SK-N-SH (cell line): ENCODE measurements at regions not wholly inside any gene's neighbourhood (a gene's known extent, or its start where the extent isn't known, plus 50 kb on each side); places are given as distances from the start of the nearest gene placed in this dataset.

Source experiments
- CTCF ChIA-PET: fragments of 300-600, 350-600 bp; formaldehyde crosslinking; extraction: SDS; loops from one replicate; lab custom pipeline; 2021; lab: Yijun Ruan, JAX
- POLR2A ChIA-PET: fragments of 350-600 bp; sonication (Branson Sonifier 250); formaldehyde crosslinking; extraction: SDS; loops from one replicate; lab custom pipeline; 2020; ENCODE audit warnings: antibody characterized with exemption, inconsistent platforms; lab: Yijun Ruan, JAX
- DNase-seq: peaks from one replicate; pipeline ENCODE4 v3.0.0; 2012
- H2AFZ ChIP-seq: fragments of 200-600 bp; sonication (generic); 2 replicates; pipeline ENCODE4 v1.8.1; 2016; ENCODE audit warnings: antibody characterized with exemption, mild to moderate bottlenecking, low read depth
- H3F3A ChIP-seq: fragments of 200-600 bp; sonication (generic); replicated peaks from 2 replicates; pipeline ENCODE3; 2016; ENCODE audit warnings: antibody characterized with exemption, mild to moderate bottlenecking; ENCODE audit not compliant: insufficient read depth
- H3K27ac ChIP-seq, 2 experiments: fragments of 200-500 bp in 1 of 2; fragments of 200-600 bp in 1 of 2; sonication (Bioruptor generic) in 1 of 2; sonication (generic), shearing (Covaris generic) in 1 of 2; 2 replicates each; pipeline versions ENCODE4 v1.5.1 to v1.6.1; 2014 to 2016; ENCODE audit warnings: low read depth in 2 of 2, inconsistent platforms in 1 of 2, low read length in 1 of 2, mild to moderate bottlenecking in 1 of 2, mixed read lengths in 1 of 2
- H3K27me3 ChIP-seq: fragments of 200-600 bp; sonication (generic), shearing (Covaris generic); 2 replicates; pipeline ENCODE4 v1.6.1; 2016; ENCODE audit warnings: mixed run types; ENCODE audit not compliant: insufficient read depth
- H3K36me3 ChIP-seq, 2 experiments: fragments of 200-500 bp in 1 of 2; fragments of 200-600 bp in 1 of 2; sonication (Bioruptor generic) in 1 of 2; sonication (generic) in 1 of 2; replicated peaks in 1 of 2; 2 replicates each; pipeline versions ENCODE3 to v1.5.1; 2014 to 2016; ENCODE audit warnings: low read length in 1 of 2, mild to moderate bottlenecking in 1 of 2; ENCODE audit not compliant: insufficient read depth in 2 of 2, control insufficient read depth in 1 of 2
- H3K4me1 ChIP-seq, 2 experiments: fragments of 200-500 bp in 1 of 2; fragments of 200-600 bp in 1 of 2; sonication (Bioruptor generic) in 1 of 2; sonication (generic), shearing (Covaris generic) in 1 of 2; 2 replicates each; pipeline versions ENCODE4 v1.5.1 to v1.6.1; 2014 to 2016; ENCODE audit warnings: low read depth in 1 of 2, low read length in 1 of 2, mixed run types in 1 of 2; ENCODE audit not compliant: insufficient read depth in 2 of 2, control insufficient read depth in 1 of 2
- H3K4me2 ChIP-seq: fragments of 200-600 bp; sonication (generic), shearing (Covaris generic); 2 replicates; pipeline ENCODE4 v1.6.1; 2017; ENCODE audit warnings: mixed run types
- H3K4me3 ChIP-seq, 2 experiments: fragments of 200-500 bp in 1 of 2; fragments of 200-600 bp in 1 of 2; sonication (Bioruptor generic) in 1 of 2; sonication (generic), shearing (Covaris generic) in 1 of 2; 2 replicates each; pipeline versions ENCODE4 v1.5.1 to v1.8.1; 2014 to 2016; ENCODE audit warnings: low read depth in 2 of 2, inconsistent platforms in 1 of 2, low read length in 1 of 2, mild to moderate bottlenecking in 1 of 2, mixed read lengths in 1 of 2, moderate library complexity in 1 of 2
- H3K79me2 ChIP-seq: fragments of 200-600 bp; sonication (generic); 2 replicates; pipeline ENCODE4 v1.8.1; 2017; ENCODE audit warnings: mild to moderate bottlenecking; ENCODE audit not compliant: insufficient read depth
- H3K9ac ChIP-seq: fragments of 200-600 bp; sonication (generic); 2 replicates; pipeline ENCODE4 v1.6.1; 2017; ENCODE audit warnings: mixed run types
- H3K9me2 ChIP-seq: fragments of 200-600 bp; sonication (generic); 2 replicates; pipeline ENCODE4 v1.6.1; 2017; ENCODE audit warnings: mixed run types
- H3K9me3 ChIP-seq: fragments of 200-600 bp; sonication (generic); 2 replicates; pipeline ENCODE4 v1.6.1; 2017; ENCODE audit warnings: mixed run types, mild to moderate bottlenecking, moderate library complexity
- H4K20me1 ChIP-seq: fragments of 200-600 bp; sonication (generic); 2 replicates; pipeline ENCODE4 v1.6.1; 2017; ENCODE audit warnings: mild to moderate bottlenecking, mixed run types; ENCODE audit not compliant: insufficient read depth
- CHD2 ChIP-seq: fragments of 150-350 bp; IDR thresholded peaks from 2 replicates; pipeline ENCODE4 v1.6.1; 2018; ENCODE audit warnings: low read length; ENCODE audit not compliant: partially characterized antibody
- EZH2phosphoT487 ChIP-seq: fragments of 200-600 bp; sonication (generic); IDR thresholded peaks from 2 replicates; pipeline ENCODE4 v1.6.1; 2017; ENCODE audit warnings: low read depth, mixed run types, mild to moderate bottlenecking, antibody characterized with exemption, moderate library complexity, borderline replicate concordance
- FOXJ3 ChIP-seq: sonication (generic); formaldehyde crosslinking; IDR thresholded peaks from 2 replicates; pipeline ENCODE4 v1.5.1; 2020; ENCODE audit warnings: mild to moderate bottlenecking, missing genetic modification reagents
- IRF3 ChIP-seq: fragments of 150-350 bp; IDR thresholded peaks from 2 replicates; pipeline ENCODE4 v1.6.1; 2016; ENCODE audit warnings: mild to moderate bottlenecking, low read depth, low read length
- JUND ChIP-seq: IDR thresholded peaks from 2 replicates; pipeline ENCODE4 v1.4.0; 2012
- NFIC ChIP-seq: IDR thresholded peaks from 2 replicates; pipeline ENCODE4 v1.4.0; 2012; ENCODE audit warnings: borderline replicate concordance
- POLR2AphosphoS5 ChIP-seq: IDR thresholded peaks from 2 replicates; pipeline ENCODE4 v1.6.1; 2012; ENCODE audit warnings: low read depth, low read length
- RAD21 ChIP-seq: IDR thresholded peaks from 2 replicates; pipeline ENCODE4 v1.6.1; 2012; ENCODE audit warnings: mild to moderate bottlenecking, low read length
- REST ChIP-seq: IDR thresholded peaks from 2 replicates; pipeline ENCODE4 v1.6.1; 2012; ENCODE audit warnings: mild to moderate bottlenecking, low read depth, low read length, moderate library complexity
- RXRA ChIP-seq: IDR thresholded peaks from 2 replicates; pipeline ENCODE4 v1.4.0; 2012; ENCODE audit warnings: low read depth, mild to moderate bottlenecking, borderline replicate concordance
- SIN3A ChIP-seq: IDR thresholded peaks from 2 replicates; pipeline ENCODE4 v1.6.1; 2012; ENCODE audit warnings: low read depth, mild to moderate bottlenecking, low read length, moderate library complexity, borderline replicate concordance
- TAF1 ChIP-seq: IDR thresholded peaks from 2 replicates; pipeline ENCODE4 v1.6.1; 2012; ENCODE audit warnings: low read depth, mild to moderate bottlenecking, low read length, moderate library complexity, borderline replicate concordance
- TEAD4 ChIP-seq: IDR thresholded peaks from 2 replicates; pipeline ENCODE4 v1.4.0; 2012; ENCODE audit warnings: mild to moderate bottlenecking, borderline replicate concordance; ENCODE audit not compliant: insufficient read depth
- USF2 ChIP-seq: fragments of 150-350 bp; IDR thresholded peaks from 2 replicates; pipeline ENCODE4 v1.6.1; 2017; ENCODE audit warnings: antibody characterized with exemption, low read length, low read depth, borderline replicate concordance
- ZBTB33 ChIP-seq: IDR thresholded peaks from 2 replicates; pipeline ENCODE4 v1.4.0; 2012; ENCODE audit warnings: low read depth, borderline replicate concordance
- WGBS: methylation state at CpG from one replicate; pipeline ENCODE4 v1.1.6; 2017; ENCODE audit warnings: low lambda C conversion rate; 5-methylcytosine and 5-hydroxymethylcytosine counted together

GRCh38 chr7:119640861-119641260, 632.1 kb upstream of the KCND2 start:
- Histone ChIP-seq H3K9me2 (no peaks in the 10 kb centered on the region), H3K27ac (no peak overlapping the region), H3K4me1 (no peaks in the 10 kb centered on the region), H3F3A (no peaks in the 10 kb centered on the region), H4K20me1 (no peaks in the 10 kb centered on the region), H3K27me3 (no peaks in the 10 kb centered on the region), H2AFZ (no peak overlapping the region), H3K79me2 (no peaks in the 10 kb centered on the region), H3K9me3 (no peaks in the 10 kb centered on the region), H3K9ac (no peak overlapping the region), H3K36me3 (no peaks in the 10 kb centered on the region), H3K4me2 (no peak overlapping the region), H3K4me3 (no peak overlapping the region)
- POLR2A ChIA-PET, result no interaction called here
- 3% methylated on average over 4 of the region's 4 CpGs for WGBS
- TF ChIP-seq SIN3A (no peak), TAF1 (no peak), REST (no peak), EZH2phosphoT487 (no peak), ZBTB33 (no peak)
- CTCF ChIA-PET, result no interaction called here
- no peak for DNase-seq

DNA sequence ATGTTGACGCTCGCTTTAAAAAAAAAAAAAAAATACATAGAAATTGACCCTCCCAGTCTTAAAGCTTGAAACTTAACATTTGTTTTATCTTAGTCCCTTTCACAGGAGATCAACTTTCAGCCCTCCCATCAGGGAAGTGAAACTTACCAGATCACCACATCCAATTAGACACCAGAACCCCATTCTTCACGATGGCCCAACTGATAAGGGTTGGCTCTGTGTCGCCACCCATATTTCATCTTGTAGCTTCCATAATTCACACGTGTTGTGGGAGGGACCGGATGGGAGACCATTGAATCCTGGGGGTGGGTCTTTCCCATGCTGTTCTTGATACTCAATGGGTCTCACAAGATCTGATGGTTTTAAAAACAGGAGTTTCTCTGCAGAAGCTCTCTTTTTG, 629.4 kb upstream of the KCND2 start:
- ChIA-PET POLR2A (no interaction called here), CTCF (interaction anchor here (0.7 kb wide), 2 partner anchors 12 to 29 kb away, joined by 3 read pairs; no protein-coding TSS in a partner anchor)
- Histone ChIP-seq H3K4me1 (no peaks in the 10 kb centered on the region), H3K27me3 (no peaks in the 10 kb centered on the region), H2AFZ (no peak overlapping the region), H3F3A (no peaks in the 10 kb centered on the region), H3K4me3 (no peak overlapping the region), H3K9me3 (no peaks in the 10 kb centered on the region), H3K9ac (no peak overlapping the region), H3K4me2 (no peak overlapping the region), H3K36me3 (no peaks in the 10 kb centered on the region), H3K9me2 (no peaks in the 10 kb centered on the region), H3K27ac (no peak overlapping the region), H3K79me2 (no peaks in the 10 kb centered on the region), H4K20me1 (no peaks in the 10 kb centered on the region)
- DNase-seq, result no peak
- 9% methylated on average over 6 of the region's 6 CpGs for WGBS
- no peak for TF ChIP-seq NFIC
- no peak for TF ChIP-seq JUND
- TF ChIP-seq TAF1, result no peak
- TF ChIP-seq CHD2, result no peak
- TF ChIP-seq RAD21, result no peak
- no peak for TF ChIP-seq USF2
- TF ChIP-seq REST, result no peak
- no peak for TF ChIP-seq IRF3
- no peak for TF ChIP-seq TEAD4
- TF ChIP-seq FOXJ3, result no peak
- TF ChIP-seq POLR2AphosphoS5, result no peak
- TF ChIP-seq RXRA, result no peak
